ENCODE measurements at regions not wholly inside any gene's neighbourhood (a gene's known extent, or its start where the extent isn't known, plus 50 kb on each side); places are given as distances from the start of the nearest gene placed in this dataset.

DNA sequence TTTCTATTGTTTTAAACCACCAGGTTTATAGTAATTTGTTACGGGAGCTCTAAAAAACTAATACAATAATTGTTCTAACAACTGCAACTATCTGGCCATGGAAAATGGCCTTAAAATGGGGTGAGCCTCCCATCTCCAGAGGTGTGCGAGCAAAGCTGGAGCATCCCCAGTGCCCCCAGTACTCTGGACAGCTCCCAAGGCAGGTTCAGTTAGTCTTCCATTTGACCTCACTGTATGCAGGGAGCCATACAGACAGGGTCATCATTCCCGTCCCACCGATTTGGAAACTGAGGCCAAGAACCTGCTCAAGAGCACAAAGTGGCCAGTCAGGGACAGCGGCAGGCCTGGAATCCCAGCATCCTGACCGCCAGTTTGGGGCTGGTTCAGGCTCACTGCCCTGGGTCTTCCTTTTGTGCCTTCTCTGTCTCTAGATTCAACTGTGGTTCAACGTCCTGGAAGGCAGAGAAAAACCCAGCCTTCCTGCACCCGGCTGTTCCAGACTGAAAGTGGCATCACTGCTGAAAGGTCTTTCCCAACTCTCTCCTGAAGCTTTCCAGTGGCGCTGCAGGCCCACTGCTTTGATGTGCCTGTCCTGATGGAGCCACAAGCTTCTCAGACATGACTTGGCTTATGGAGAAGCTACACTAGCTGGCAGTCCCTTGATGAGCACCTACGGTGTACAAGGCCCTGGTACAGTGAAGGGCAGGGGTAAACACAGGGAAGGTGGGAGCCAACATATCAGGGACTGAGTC is 76.6 kb upstream of the LINGO1 start:
- TF ChIP-seq CTCF (conservative IDR thresholded peaks at IDR 0.05; ENCODE audit: low read depth), result no peak
- no peak overlapping the region for H3K27ac ChIP-seq
- CTCF ChIA-PET, result no interaction called here
- POLR2A ChIA-PET (ENCODE audit: low non-redundant PET), result no interaction called here
- no peak for DNase-seq (ENCODE audit: low spot score)

DNA sequence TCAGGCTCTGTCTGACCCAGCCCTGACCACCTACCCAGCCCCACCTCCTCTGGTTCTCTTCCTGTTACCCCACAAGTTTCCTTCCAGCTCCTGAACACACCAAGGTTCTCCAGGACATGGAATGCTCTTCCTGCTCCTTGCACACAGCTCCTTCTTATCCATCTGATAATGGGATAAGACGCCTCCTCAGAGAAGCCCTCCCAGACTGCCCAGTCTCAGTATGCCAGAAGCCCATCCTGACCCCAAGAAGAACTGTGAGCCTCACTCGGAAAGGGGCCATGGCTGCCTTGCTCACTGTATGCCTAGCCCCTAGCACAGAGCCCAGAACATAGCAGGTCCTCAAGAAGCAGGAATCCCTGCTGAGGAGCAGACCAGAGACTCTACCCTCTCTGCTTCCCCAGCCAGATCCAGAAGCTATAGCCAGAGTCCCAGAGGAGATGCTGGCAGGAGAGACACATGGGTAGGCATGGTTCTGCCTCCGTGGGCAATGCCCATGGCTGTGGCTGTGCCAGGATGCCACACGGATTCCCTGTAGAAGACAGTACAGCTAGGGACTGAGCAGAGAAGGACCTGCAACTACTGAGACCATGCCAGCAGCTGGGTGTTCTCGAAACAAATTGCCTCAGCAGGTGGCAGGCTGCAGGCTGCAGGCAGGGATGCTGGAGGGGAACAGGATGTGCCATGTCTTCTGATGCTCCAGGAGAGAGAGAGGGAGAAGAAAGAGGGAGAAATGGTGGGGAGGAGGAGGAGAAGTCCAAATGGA is 74.0 kb upstream of the LINGO1 start:
- TF ChIP-seq CTCF (conservative IDR thresholded peaks at IDR 0.05; ENCODE audit: low read depth), result no peak
- ChIA-PET CTCF (no interaction called here), POLR2A (ENCODE audit: low non-redundant PET) (no interaction called here)
- DNase-seq (ENCODE audit: low spot score), result no peak
- H3K27ac ChIP-seq, result no peak overlapping the region

GRCh38 chr15:77702211-77702957 is 69.7 kb upstream of the LINGO1 start:
- ChIA-PET POLR2A (ENCODE audit: low non-redundant PET) (no interaction called here), CTCF (interaction anchor here (0.6 kb wide), 1 partner anchor 516 kb away, joined by 5 read pairs; no protein-coding TSS in a partner anchor)
- no peak overlapping the region for H3K27ac ChIP-seq

DNA sequence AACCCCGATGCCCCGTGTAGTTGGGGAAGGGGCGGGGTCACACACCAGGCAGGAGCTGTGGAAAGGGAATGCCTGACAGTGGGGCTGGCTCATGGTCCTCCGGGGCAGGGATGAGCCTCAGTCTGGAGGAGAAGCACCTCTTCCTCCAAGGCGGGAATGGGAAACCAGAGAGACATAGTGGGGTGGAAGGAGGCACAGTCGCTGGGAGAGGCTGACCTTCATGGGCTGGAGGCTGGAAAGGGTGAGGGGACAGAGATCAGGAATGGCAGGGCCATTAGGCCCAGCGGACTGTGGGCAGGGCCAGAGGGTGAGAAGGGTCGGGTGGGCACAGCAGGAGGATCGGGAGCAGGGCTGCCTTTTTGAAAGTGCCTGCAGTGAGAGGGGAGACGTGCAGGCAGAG is 65.8 kb upstream of the LINGO1 start:
- POLR2A ChIA-PET (ENCODE audit: low non-redundant PET), result no interaction called here
- DNase-seq (ENCODE audit: low spot score), result no peak
- CTCF ChIA-PET, result no interaction called here
- TF ChIP-seq CTCF (conservative IDR thresholded peaks at IDR 0.05; ENCODE audit: low read depth), result no peak
- no peak overlapping the region for H3K27ac ChIP-seq

More at GRCh38 chr15:77702211-77702957, 69.7 kb upstream of the LINGO1 start:
- TF ChIP-seq CTCF (conservative IDR thresholded peaks at IDR 0.05; ENCODE audit: low read depth), result no peak
- DNase-seq (ENCODE audit: low spot score), result peak; percentile 65

- no peak for DNase-seq (ENCODE audit: low spot score)
Observed at GRCh38 chr15:77697893-77698292, 65.2 kb upstream of the LINGO1 start.

More at GRCh38 chr15:77697893-77698292, 65.2 kb upstream of the LINGO1 start:
- TF ChIP-seq CTCF (conservative IDR thresholded peaks at IDR 0.05; ENCODE audit: low read depth), result no peak
- H3K27ac ChIP-seq, result no peak overlapping the region
- CTCF ChIA-PET, result no interaction called here
- POLR2A ChIA-PET (ENCODE audit: low non-redundant PET), result no interaction called here

Measured in RWPE1 (cell line).